ENCODE measurements at regions not wholly inside any gene's neighbourhood (a gene's known extent, or its start where the extent isn't known, plus 50 kb on each side); places are given as distances from the start of the nearest gene placed in this dataset.

DNA sequence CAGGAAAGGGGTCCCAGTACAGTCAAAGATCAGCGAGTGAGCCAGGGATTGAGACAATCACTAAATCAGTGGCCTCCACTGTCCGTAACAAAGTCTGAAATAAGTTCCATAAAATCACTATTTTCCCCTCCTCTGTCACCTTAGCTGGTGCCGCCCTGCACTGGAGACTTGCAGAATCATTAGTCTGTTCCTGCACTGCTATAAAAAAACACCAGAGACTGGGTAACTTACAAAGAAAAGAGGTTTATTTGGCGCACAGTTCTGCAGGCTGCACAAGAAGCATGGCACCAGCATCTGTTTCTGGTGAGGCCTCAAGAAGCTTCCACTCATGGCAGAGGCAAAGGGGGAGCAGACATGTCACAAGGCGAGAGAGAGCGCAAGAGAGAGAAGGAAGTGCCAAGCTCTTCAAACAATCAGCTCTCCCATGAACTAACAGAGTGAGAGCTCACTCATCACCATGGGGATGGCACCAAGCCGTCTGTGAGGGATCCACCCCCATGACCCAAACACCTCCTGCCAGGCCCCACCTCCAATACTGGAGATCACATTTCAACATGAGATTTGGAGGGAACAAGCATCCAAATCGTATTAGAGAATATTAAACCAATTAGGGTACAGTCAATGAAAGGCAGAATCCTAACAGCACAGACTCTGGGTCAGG, 129.8 kb upstream of the TIAM1 start:
- TF ChIP-seq, protein P1, sequence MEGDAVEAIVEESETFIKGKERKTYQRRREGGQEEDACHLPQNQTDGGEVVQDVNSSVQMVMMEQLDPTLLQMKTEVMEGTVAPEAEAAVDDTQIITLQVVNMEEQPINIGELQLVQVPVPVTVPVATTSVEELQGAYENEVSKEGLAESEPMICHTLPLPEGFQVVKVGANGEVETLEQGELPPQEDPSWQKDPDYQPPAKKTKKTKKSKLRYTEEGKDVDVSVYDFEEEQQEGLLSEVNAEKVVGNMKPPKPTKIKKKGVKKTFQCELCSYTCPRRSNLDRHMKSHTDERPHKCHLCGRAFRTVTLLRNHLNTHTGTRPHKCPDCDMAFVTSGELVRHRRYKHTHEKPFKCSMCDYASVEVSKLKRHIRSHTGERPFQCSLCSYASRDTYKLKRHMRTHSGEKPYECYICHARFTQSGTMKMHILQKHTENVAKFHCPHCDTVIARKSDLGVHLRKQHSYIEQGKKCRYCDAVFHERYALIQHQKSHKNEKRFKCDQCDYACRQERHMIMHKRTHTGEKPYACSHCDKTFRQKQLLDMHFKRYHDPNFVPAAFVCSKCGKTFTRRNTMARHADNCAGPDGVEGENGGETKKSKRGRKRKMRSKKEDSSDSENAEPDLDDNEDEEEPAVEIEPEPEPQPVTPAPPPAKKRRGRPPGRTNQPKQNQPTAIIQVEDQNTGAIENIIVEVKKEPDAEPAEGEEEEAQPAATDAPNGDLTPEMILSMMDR (conservative IDR thresholded peaks at IDR 0.05; ENCODE audit: low read length), result no peak
- TF ChIP-seq EZH2phosphoT487 (IDR thresholded peaks at IDR 0.05; ENCODE audit: borderline replicate concordance, low read depth, low read length), result no peak
